ENCODE measurements at regions not wholly inside any gene's neighbourhood (a gene's known extent, or its start where the extent isn't known, plus 50 kb on each side); places are given as distances from the start of the nearest gene placed in this dataset.

GRCh38 chr6:81969011-81969410 lies 216.5 kb upstream of the TENT5A start:
- Histone ChIP-seq H2BK12ac (ENCODE audit: low read length in 2 of 2) (no peak overlapping the region), H4K8ac (ENCODE audit: low read length) (no peak overlapping the region), H3K27ac (ENCODE audit: low read length, poor library complexity, severe bottlenecking) (no peak overlapping the region)

GRCh38 chr6:81966968-81967367 lies 214.5 kb upstream of the TENT5A start:
- Histone ChIP-seq H3K36me3 (ENCODE audit: control insufficient read depth in 1 of 2, insufficient read depth in 2 of 2, low read depth in 1 of 2, low read length in 2 of 2) (no peaks in the 10 kb centered on the region), H3K27me3 (ENCODE audit: control insufficient read depth in 1 of 2, insufficient read depth in 1 of 2, low read length in 2 of 2) (no peaks in the 10 kb centered on the region), H3K9ac (ENCODE audit: low read length) (no peak overlapping the region), H2AFZ (ENCODE audit: low read depth, low read length) (no peak overlapping the region), H3K79me1 (replicated peaks; ENCODE audit: low read length, poor library complexity, severe bottlenecking) (no peaks in the 10 kb centered on the region), H3K4me1 (ENCODE audit: control insufficient read depth, insufficient read depth, low read depth, low read length) (no peaks in the 10 kb centered on the region), H3K4me2 (ENCODE audit: low read length, poor library complexity, severe bottlenecking) (no peak overlapping the region), H3K27ac (ENCODE audit: low read length, poor library complexity, severe bottlenecking) (no peak overlapping the region), H3K4me3 (ENCODE audit: insufficient read depth in 1 of 2, low read depth in 1 of 2, low read length in 2 of 2) (no peak overlapping the region), H3K14ac (ENCODE audit: low read length in 2 of 2) (no peak overlapping the region), H2BK120ac (ENCODE audit: low read depth, low read length) (no peak overlapping the region), H2BK15ac (ENCODE audit: low read depth, poor library complexity, severe bottlenecking) (no peak overlapping the region), H2AK5ac (ENCODE audit: low read length, severe bottlenecking) (no peak overlapping the region), H4K8ac (ENCODE audit: low read length) (no peak overlapping the region), H3K9me3 (ENCODE audit: control insufficient read depth, low read length) (no peaks in the 10 kb centered on the region), H4K91ac (ENCODE audit: low read length) (no peak overlapping the region), H2BK5ac (ENCODE audit: low read depth, low read length, poor library complexity, severe bottlenecking) (no peak overlapping the region), H2BK12ac (ENCODE audit: low read length in 2 of 2) (no peak overlapping the region), H3K4ac (ENCODE audit: low read depth in 1 of 2, low read length in 2 of 2) (no peak overlapping the region), H3K18ac (ENCODE audit: low read depth in 1 of 2, low read length in 2 of 2) (no peak overlapping the region), H3K23ac (ENCODE audit: low read length in 2 of 2) (no peak overlapping the region)
- DNase-seq = no peak
- WGBS = 86% methylated on average over 1 of the region's 2 CpGs

More at GRCh38 chr6:81969011-81969410, 216.5 kb upstream of the TENT5A start:
- Histone ChIP-seq H2BK15ac (ENCODE audit: low read depth, poor library complexity, severe bottlenecking) (no peak overlapping the region), H2BK5ac (ENCODE audit: low read depth, low read length, poor library complexity, severe bottlenecking) (no peak overlapping the region), H4K91ac (ENCODE audit: low read length) (no peak overlapping the region), H2BK120ac (ENCODE audit: low read depth, low read length) (no peak overlapping the region), H3K4ac (ENCODE audit: low read depth in 1 of 2, low read length in 2 of 2) (no peak overlapping the region), H3K4me2 (ENCODE audit: low read length, poor library complexity, severe bottlenecking) (no peak overlapping the region), H3K36me3 (ENCODE audit: control insufficient read depth in 1 of 2, insufficient read depth in 2 of 2, low read depth in 1 of 2, low read length in 2 of 2) (no peaks in the 10 kb centered on the region), H3K14ac (ENCODE audit: low read length in 2 of 2) (no peak overlapping the region), H3K9me3 (ENCODE audit: control insufficient read depth, low read length) (peaks cover 3% of the 10 kb centered on the region), H3K4me1 (ENCODE audit: control insufficient read depth, insufficient read depth, low read depth, low read length) (no peaks in the 10 kb centered on the region), H3K18ac (ENCODE audit: low read depth in 1 of 2, low read length in 2 of 2) (no peak overlapping the region), H2AK5ac (ENCODE audit: low read length, severe bottlenecking) (no peak overlapping the region), H3K9ac (ENCODE audit: low read length) (no peak overlapping the region), H3K4me3 (ENCODE audit: insufficient read depth in 1 of 2, low read depth in 1 of 2, low read length in 2 of 2) (no peak overlapping the region), H3K79me1 (replicated peaks; ENCODE audit: low read length, poor library complexity, severe bottlenecking) (no peaks in the 10 kb centered on the region), H3K27me3 (ENCODE audit: control insufficient read depth in 1 of 2, insufficient read depth in 1 of 2, low read length in 2 of 2) (no peaks in the 10 kb centered on the region), H3K23ac (ENCODE audit: low read length in 2 of 2) (no peak overlapping the region), H2AFZ (ENCODE audit: low read depth, low read length) (no peak overlapping the region)
- WGBS = 88% methylated on average over 2 of the region's 2 CpGs
- DNase-seq = no peak

DNA sequence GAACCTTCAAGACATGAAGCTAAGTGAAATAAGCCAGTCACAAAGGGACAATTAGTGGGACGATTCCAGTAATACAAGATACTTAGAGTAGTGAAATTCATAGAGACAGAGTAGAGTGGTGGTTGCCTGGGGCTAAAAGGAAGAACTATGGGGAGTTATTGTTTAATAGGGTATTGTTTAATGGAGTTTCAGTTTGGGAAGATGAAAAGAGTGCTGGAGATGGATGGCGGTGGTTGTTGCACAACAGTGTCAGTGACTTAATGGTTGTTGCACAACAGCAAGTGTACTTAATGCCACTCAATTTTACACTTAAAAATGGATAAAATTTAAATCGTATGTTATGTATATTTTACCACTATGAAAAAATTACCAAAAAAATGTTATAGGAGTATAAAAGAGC lies 209.7 kb upstream of the TENT5A start:
- Histone ChIP-seq H3K9ac (ENCODE audit: low read length) (no peak overlapping the region), H2AK5ac (ENCODE audit: low read length, severe bottlenecking) (no peak overlapping the region), H3K4me2 (ENCODE audit: low read length, poor library complexity, severe bottlenecking) (no peak overlapping the region), H3K79me1 (replicated peaks; ENCODE audit: low read length, poor library complexity, severe bottlenecking) (no peaks in the 10 kb centered on the region), H3K27ac (ENCODE audit: low read length, poor library complexity, severe bottlenecking) (no peak overlapping the region), H4K91ac (ENCODE audit: low read length) (no peak overlapping the region), H3K4me1 (ENCODE audit: control insufficient read depth, insufficient read depth, low read depth, low read length) (no peaks in the 10 kb centered on the region), H2AFZ (ENCODE audit: low read depth, low read length) (no peak overlapping the region), H2BK12ac (ENCODE audit: low read length in 2 of 2) (no peak overlapping the region), H3K4me3 (ENCODE audit: insufficient read depth in 1 of 2, low read depth in 1 of 2, low read length in 2 of 2) (no peak overlapping the region), H2BK15ac (ENCODE audit: low read depth, poor library complexity, severe bottlenecking) (no peak overlapping the region), H3K14ac (ENCODE audit: low read length in 2 of 2) (no peak overlapping the region), H3K23ac (ENCODE audit: low read length in 2 of 2) (no peak overlapping the region), H3K18ac (ENCODE audit: low read depth in 1 of 2, low read length in 2 of 2) (no peak overlapping the region), H2BK120ac (ENCODE audit: low read depth, low read length) (no peak overlapping the region), H3K4ac (ENCODE audit: low read depth in 1 of 2, low read length in 2 of 2) (no peak overlapping the region), H3K36me3 (ENCODE audit: control insufficient read depth in 1 of 2, insufficient read depth in 2 of 2, low read depth in 1 of 2, low read length in 2 of 2) (no peaks in the 10 kb centered on the region), H4K8ac (ENCODE audit: low read length) (no peak overlapping the region), H3K27me3 (ENCODE audit: control insufficient read depth in 1 of 2, insufficient read depth in 1 of 2, low read length in 2 of 2) (no peaks in the 10 kb centered on the region), H3K9me3 (ENCODE audit: control insufficient read depth, low read length) (no peaks in the 10 kb centered on the region), H2BK5ac (ENCODE audit: low read depth, low read length, poor library complexity, severe bottlenecking) (no peak overlapping the region)
- DNase-seq = no peak
- 88% methylated on average over 2 of the region's 3 CpGs for WGBS

DNA sequence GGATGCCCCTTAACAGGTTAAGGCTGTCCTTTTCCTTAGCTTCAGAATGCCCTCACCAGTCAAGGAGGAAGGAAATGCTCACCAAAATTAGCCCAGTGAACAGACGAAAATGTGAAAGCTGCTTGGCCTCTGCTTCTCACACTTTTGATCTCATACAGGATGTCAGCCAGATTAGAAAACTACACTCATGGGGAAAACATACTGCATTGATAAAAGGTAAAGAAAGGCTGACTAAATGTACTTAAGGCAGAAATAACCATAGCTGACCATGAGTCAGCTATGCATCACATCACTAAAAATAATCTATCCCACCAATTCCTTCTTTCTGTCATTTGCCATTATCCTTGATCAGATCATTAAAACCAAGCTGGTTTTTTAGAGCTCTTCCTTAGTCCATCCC lies 198.4 kb upstream of the TENT5A start:
- H3K18ac ChIP-seq (ENCODE audit: low read depth in 1 of 2, low read length in 2 of 2) = no peak overlapping the region
- H2AFZ ChIP-seq (ENCODE audit: low read depth, low read length) = no peak overlapping the region
- no peak overlapping the region for H3K23ac ChIP-seq (ENCODE audit: low read length in 2 of 2)
- no peak overlapping the region for H2BK12ac ChIP-seq (ENCODE audit: low read length in 2 of 2)
- no peak overlapping the region for H2BK120ac ChIP-seq (ENCODE audit: low read depth, low read length)
- no peak overlapping the region for H3K14ac ChIP-seq (ENCODE audit: low read length in 2 of 2)
- H3K79me1 ChIP-seq (replicated peaks; ENCODE audit: low read length, poor library complexity, severe bottlenecking) = no peaks in the 10 kb centered on the region
- peak; percentile 40 for DNase-seq
- no peak overlapping the region for H4K91ac ChIP-seq (ENCODE audit: low read length)
- no peaks in the 10 kb centered on the region for H3K4me1 ChIP-seq (ENCODE audit: control insufficient read depth, insufficient read depth, low read depth, low read length)
- no peaks in the 10 kb centered on the region for H3K36me3 ChIP-seq (ENCODE audit: control insufficient read depth in 1 of 2, insufficient read depth in 2 of 2, low read depth in 1 of 2, low read length in 2 of 2)
- no peak overlapping the region for H3K4me2 ChIP-seq (ENCODE audit: low read length, poor library complexity, severe bottlenecking)
- H3K4me3 ChIP-seq (ENCODE audit: insufficient read depth in 1 of 2, low read depth in 1 of 2, low read length in 2 of 2) = no peak overlapping the region
- no peak overlapping the region for H3K27ac ChIP-seq (ENCODE audit: low read length, poor library complexity, severe bottlenecking)
- no peak overlapping the region for H2BK15ac ChIP-seq (ENCODE audit: low read depth, poor library complexity, severe bottlenecking)
- no peaks in the 10 kb centered on the region for H3K9me3 ChIP-seq (ENCODE audit: control insufficient read depth, low read length)
- no peak overlapping the region for H4K8ac ChIP-seq (ENCODE audit: low read length)
- H2AK5ac ChIP-seq (ENCODE audit: low read length, severe bottlenecking) = no peak overlapping the region
- no peaks in the 10 kb centered on the region for H3K27me3 ChIP-seq (ENCODE audit: control insufficient read depth in 1 of 2, insufficient read depth in 1 of 2, low read length in 2 of 2)
- no peak overlapping the region for H3K4ac ChIP-seq (ENCODE audit: low read depth in 1 of 2, low read length in 2 of 2)
- H2BK5ac ChIP-seq (ENCODE audit: low read depth, low read length, poor library complexity, severe bottlenecking) = no peak overlapping the region
- H3K9ac ChIP-seq (ENCODE audit: low read length) = peak overlapping the region; percentile 13
- 0% methylated on average over 1 of the region's 1 CpG for WGBS

Data from mesenchymal stem cell (in vitro differentiated cells and primary cell).